Right lobe of liver (tissue), 4 donors: ENCODE measurements at regions not wholly inside any gene's neighbourhood (a gene's known extent, or its start where the extent isn't known, plus 50 kb on each side); places are given as distances from the start of the nearest gene placed in this dataset.

Experiments
- CTCF ChIP-seq, 4 donors: fragments of 200-600 bp in 3 of 4; fragments of 450-650 bp in 1 of 4; IDR thresholded peaks; one replicate each; pipeline versions ENCODE4 v1.5.1 to v1.8.0; 2016 to 2022; ENCODE audit warnings: antibody characterized with exemption in 4 of 4, mild to moderate bottlenecking in 2 of 4
- POLR2A ChIP-seq: fragments of 450-650 bp; IDR thresholded peaks from one replicate; pipeline ENCODE4 v1.6.1; 2017; ENCODE audit warnings: antibody characterized with exemption, mild to moderate bottlenecking
- donor health status: DM: no; HTN: no; CAD: no.
- donor health status: DM: no; HTN: no; CAD: no.
- donor health status: DM: no; HTN: yes; CAD: no.

GRCh38 chrX:115968436-115969252, 201.9 kb upstream of the AGTR2 start:
- TF ChIP-seq POLR2A = no peak
- no peak for TF ChIP-seq CTCF (IDR thresholded peaks at IDR 0.05)
